Stomach (tissue), 4 donors: ENCODE measurements at regions not wholly inside any gene's neighbourhood (a gene's known extent, or its start where the extent isn't known, plus 50 kb on each side); places are given as distances from the start of the nearest gene placed in this dataset.

ENCODE experiments used
- CTCF ChIP-seq, 7 experiments: fragments of 450-650 bp in 4 of 7; fragments of 200-600 bp in 3 of 7; sonication (generic) in 3 of 7; IDR thresholded peaks; one replicate each; pipeline ENCODE4 v1.5.1; 2016 to 2019; ENCODE audit warnings: antibody characterized with exemption in 7 of 7, control low read depth in 2 of 7, mild to moderate bottlenecking in 1 of 7
- POLR2A ChIP-seq, 4 donors: fragments of 450-650 bp; IDR thresholded peaks; one replicate each; pipeline ENCODE4 v1.6.1; 2016; ENCODE audit warnings: antibody characterized with exemption in 4 of 4, control low read depth in 2 of 4, mild to moderate bottlenecking in 1 of 4, moderate library complexity in 1 of 4

- TF ChIP-seq POLR2A (IDR thresholded peaks at IDR 0.05) = no peak
- TF ChIP-seq CTCF (IDR thresholded peaks at IDR 0.05) = no peak
Measured at GRCh38 chr5:155836089-155836803, 490.7 kb upstream of the SGCD start.
